Spinal cord (tissue), 9 donors: ENCODE measurements at regions not wholly inside any gene's neighbourhood (a gene's known extent, or its start where the extent isn't known, plus 50 kb on each side); places are given as distances from the start of the nearest gene placed in this dataset.
"Not testable (repeated sequence)": the region's sequence is repeated elsewhere in the genome, so short reads cannot be mapped to it uniquely, and the experiment has no call there.

Experiments used
- DNase-seq, 6 donors: peaks; one replicate each; pipeline versions ENCODE4 v3.0.0 to v3.0.0-alpha.2; 2013 to 2015; ENCODE audit warnings: low spot score in 6 of 6, low read depth in 4 of 6
- H3K27ac ChIP-seq: one replicate; pipeline ENCODE4 v1.5.1; 2013; ENCODE audit warnings: low read depth, low read length, control low read depth
- H3K27me3 ChIP-seq: one replicate; pipeline ENCODE4 v1.6.1; 2013; ENCODE audit warnings: low read length; ENCODE audit not compliant: control insufficient read depth, insufficient read depth
- H3K36me3 ChIP-seq: one replicate; pipeline ENCODE4 v1.6.1; 2013; ENCODE audit warnings: low read length; ENCODE audit not compliant: control insufficient read depth, insufficient read depth
- H3K4me1 ChIP-seq: one replicate; pipeline ENCODE4 v1.6.1; 2013; ENCODE audit warnings: low read length; ENCODE audit not compliant: control insufficient read depth, insufficient read depth
- H3K4me3 ChIP-seq: one replicate; pipeline ENCODE4 v1.5.1; 2013; ENCODE audit warnings: low read depth, low read length, control low read depth
- H3K9me3 ChIP-seq: one replicate; pipeline ENCODE4 v1.6.1; 2013; ENCODE audit warnings: low read length; ENCODE audit not compliant: control insufficient read depth, insufficient read depth
- WGBS: methylation state at CpG from one replicate; pipeline ENCODE4 v1.1.5; 2013; ENCODE audit warnings: missing lambda C conversion rate; ENCODE audit not compliant: insufficient coverage; 5-methylcytosine and 5-hydroxymethylcytosine counted together
- donor health status: healthy.

GRCh38 chr18:6520901-6521300 is 106.2 kb upstream of the L3MBTL4 start:
- H3K27ac ChIP-seq: no peak overlapping the region
- no peak for DNase-seq
- no peaks in the 10 kb centered on the region for H3K9me3 ChIP-seq
- H3K27me3 ChIP-seq: no peaks in the 10 kb centered on the region
- H3K4me3 ChIP-seq: no peak overlapping the region
- no peaks in the 10 kb centered on the region for H3K36me3 ChIP-seq
- no peaks in the 10 kb centered on the region for H3K4me1 ChIP-seq

DNA sequence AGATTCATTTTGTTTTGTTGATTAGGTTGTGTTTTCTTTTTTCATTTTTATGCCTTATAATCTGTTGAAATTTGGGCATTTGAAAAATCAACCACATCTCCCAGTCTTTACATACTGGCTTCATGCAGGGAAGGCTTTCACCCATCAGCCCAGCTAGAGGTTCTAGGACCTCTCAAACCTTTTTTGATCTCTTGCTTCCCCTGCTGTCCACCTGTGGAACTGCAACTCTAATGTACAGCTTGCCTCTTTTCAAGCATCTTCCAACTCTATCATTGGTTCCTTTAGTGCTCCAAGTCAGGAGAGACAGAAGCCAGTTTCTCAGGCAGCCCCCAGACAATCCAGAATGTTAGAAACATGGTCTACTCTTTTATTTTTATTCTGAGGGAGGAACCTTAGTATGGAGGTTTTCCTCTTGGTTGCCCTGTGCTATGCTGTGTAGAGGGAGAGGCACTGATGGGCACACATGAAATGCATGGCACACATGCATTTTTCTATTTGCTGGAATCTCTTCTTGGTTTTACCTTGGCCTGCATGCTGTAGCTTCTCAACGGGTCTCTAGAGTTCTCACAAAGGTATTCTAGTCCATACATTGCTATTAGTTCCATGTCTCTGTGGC is 107.2 kb upstream of the L3MBTL4 start:
- WGBS: no CpG with 5 or more reads among the region's 1 CpG
- H3K4me1 ChIP-seq: no peaks in the 10 kb centered on the region
- DNase-seq: no peak

GRCh38 chr18:6525604-6526003 is 110.9 kb upstream of the L3MBTL4 start:
- Histone ChIP-seq H3K27me3 (no peaks in the 10 kb centered on the region), H3K4me3 (no peak overlapping the region), H3K27ac (no peak overlapping the region), H3K4me1 (no peaks in the 10 kb centered on the region), H3K36me3 (no peaks in the 10 kb centered on the region), H3K9me3 (no peaks in the 10 kb centered on the region)
- 57% methylated on average over 1 of the region's 2 CpGs for WGBS
- DNase-seq: no peak

More for the DNA sequence above, 107.2 kb upstream of the L3MBTL4 start:
- Histone ChIP-seq H3K36me3 (no peaks in the 10 kb centered on the region), H3K9me3 (no peaks in the 10 kb centered on the region), H3K4me3 (no peak overlapping the region), H3K27me3 (no peaks in the 10 kb centered on the region), H3K27ac (no peak overlapping the region)

- DNase-seq: no peak
- no peak overlapping the region for H3K4me3 ChIP-seq
- H3K27me3 ChIP-seq: no peaks in the 10 kb centered on the region
- H3K36me3 ChIP-seq: no peaks in the 10 kb centered on the region
- no peak overlapping the region for H3K27ac ChIP-seq
- 100% methylated on average over 1 of the region's 1 CpG for WGBS
- H3K4me1 ChIP-seq: no peaks in the 10 kb centered on the region
- no peaks in the 10 kb centered on the region for H3K9me3 ChIP-seq
These were observed 122.8 kb upstream of the L3MBTL4 start for GRCh38 chr18:6537475-6537874.

DNA sequence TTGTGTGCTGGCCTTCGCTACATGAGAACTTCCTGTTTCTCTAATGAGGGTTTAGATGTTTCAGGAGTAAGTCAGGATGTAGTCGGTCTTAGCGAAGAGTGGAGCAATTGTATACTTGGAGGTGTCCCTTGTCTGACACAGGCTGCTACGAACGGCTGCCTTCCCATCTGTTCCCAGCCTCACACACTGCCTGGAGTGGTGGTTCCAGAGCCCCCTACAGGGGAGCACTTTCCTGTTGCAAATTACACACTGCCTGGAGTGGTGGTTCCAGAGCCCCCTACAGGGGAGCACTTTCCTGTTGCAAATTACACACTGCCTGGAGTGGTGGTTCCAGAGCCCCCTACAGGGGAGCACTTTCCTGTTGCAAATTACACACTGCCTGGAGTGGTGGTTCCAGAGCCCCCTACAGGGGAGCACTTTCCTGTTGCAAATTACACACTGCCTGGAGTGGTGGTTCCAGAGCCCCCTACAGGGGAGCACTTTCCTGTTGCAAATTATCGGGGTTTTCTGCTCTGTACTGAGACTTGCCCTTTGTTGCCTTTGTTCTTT is 126.5 kb upstream of the L3MBTL4 start:
- not testable (repeated sequence) for H3K4me3 ChIP-seq, H3K27me3 ChIP-seq, H3K27ac ChIP-seq, H3K9me3 ChIP-seq, H3K36me3 ChIP-seq, H3K4me1 ChIP-seq
- peak in 1 of 6 donors; percentile 41 for DNase-seq
- WGBS: 63% methylated on average over 1 of the region's 6 CpGs

DNA sequence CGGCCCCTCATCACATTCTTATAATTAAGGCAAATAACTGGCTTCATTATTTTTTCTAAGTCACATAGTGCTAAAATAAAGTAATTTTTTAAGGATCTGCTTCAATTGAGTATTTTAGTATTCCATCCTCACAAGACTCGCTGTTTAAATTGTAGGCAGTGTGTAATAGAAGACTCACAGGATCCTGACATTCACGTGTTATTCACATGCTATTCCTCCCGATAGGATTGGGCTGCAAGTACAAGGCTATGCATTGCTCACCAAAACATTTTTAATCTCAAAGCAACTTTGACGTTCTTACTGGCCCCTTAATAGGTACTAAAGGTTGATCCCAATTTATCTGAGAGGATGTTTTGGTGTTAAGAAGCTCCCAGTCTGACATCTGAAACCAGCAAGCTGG is 127.6 kb upstream of the L3MBTL4 start:
- Histone ChIP-seq H3K27ac (no peak overlapping the region), H3K9me3 (no peaks in the 10 kb centered on the region), H3K4me3 (no peak overlapping the region), H3K36me3 (no peaks in the 10 kb centered on the region), H3K27me3 (no peaks in the 10 kb centered on the region), H3K4me1 (no peaks in the 10 kb centered on the region)
- WGBS: no CpG with 5 or more reads among the region's 5 CpGs
- DNase-seq: no peak

DNA sequence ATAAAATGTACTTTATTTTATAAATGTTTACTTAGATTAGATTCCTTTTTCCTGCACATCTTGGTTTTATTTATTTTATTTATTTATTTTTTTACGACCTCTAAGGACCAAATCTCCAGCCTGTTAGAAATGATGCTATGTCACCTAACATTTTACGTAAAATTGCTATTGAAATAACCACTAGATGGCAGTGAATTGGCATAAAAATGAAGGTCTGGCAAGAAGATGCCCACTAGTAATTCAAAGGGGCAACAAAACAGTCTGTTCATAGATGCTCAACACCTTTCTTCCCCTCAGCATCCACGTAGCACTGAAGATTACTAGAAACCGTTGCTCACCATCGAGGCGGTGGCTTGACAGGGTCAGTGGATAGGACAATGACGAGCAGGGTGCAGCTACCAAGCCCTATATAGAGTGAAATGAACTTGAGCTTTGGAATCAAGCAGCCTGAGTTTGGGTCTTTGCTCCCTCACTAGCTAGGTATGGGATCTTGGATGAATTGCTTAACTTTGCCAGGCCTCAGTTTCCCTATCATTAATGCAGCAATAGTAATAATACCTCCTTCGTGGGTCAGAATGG is 128.7 kb upstream of the L3MBTL4 start:
- Histone ChIP-seq H3K27me3 (no peaks in the 10 kb centered on the region), H3K9me3 (no peaks in the 10 kb centered on the region), H3K36me3 (no peaks in the 10 kb centered on the region), H3K4me3 (no peak overlapping the region), H3K4me1 (no peaks in the 10 kb centered on the region), H3K27ac (no peak overlapping the region)
- 100% methylated on average over 1 of the region's 8 CpGs for WGBS
- DNase-seq: peak in 5 of 6 donors; percentile 15 to 90 (median 36)

DNA sequence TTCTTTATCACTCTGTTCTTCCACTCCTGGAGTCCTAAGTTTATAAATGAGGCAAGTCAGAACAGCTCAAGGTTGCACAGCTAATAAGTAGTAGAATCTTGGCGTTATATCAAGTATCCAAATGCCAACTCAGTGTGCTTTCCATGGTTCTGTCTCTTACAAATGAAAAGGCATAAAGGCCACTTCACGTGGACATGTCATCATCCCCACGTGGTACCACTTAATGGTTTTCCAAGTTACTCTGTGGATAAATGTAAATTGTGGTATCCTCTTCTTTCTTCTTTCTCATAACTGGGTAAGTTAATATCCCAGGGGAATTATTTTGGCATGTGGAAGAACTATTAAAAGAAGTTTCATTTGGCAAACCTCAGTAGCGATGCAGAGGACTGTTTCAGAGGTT is 131.5 kb upstream of the L3MBTL4 start:
- no peak overlapping the region for H3K27ac ChIP-seq
- H3K9me3 ChIP-seq: no peaks in the 10 kb centered on the region
- no peaks in the 10 kb centered on the region for H3K36me3 ChIP-seq
- no CpG with 5 or more reads among the region's 4 CpGs for WGBS
- H3K4me1 ChIP-seq: no peaks in the 10 kb centered on the region
- H3K4me3 ChIP-seq: no peak overlapping the region
- no peak for DNase-seq
- no peaks in the 10 kb centered on the region for H3K27me3 ChIP-seq

DNA sequence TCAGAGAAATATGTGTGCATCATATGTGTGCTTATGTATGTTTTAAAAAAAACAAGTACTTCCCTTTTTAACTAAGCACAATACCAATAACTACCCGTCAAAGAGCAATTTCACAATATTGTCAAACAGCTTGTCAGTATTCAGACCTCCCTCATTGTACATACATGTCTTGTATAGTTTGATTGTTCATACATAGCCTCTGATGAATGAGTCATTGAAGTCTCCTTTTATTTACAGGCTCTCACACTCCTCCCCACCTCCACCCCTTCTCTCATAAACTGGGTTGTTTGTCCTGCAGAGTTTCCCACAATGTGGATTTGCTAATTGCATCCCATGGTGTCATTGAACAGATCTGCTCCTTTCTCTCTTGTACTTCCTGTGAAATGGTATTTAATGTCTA is 132.8 kb upstream of the L3MBTL4 start:
- no CpG with 5 or more reads among the region's 1 CpG for WGBS
- Histone ChIP-seq H3K36me3 (no peaks in the 10 kb centered on the region), H3K4me3 (no peak overlapping the region), H3K27ac (no peak overlapping the region), H3K27me3 (no peaks in the 10 kb centered on the region), H3K4me1 (no peaks in the 10 kb centered on the region), H3K9me3 (no peaks in the 10 kb centered on the region)
- DNase-seq: no peak

DNA sequence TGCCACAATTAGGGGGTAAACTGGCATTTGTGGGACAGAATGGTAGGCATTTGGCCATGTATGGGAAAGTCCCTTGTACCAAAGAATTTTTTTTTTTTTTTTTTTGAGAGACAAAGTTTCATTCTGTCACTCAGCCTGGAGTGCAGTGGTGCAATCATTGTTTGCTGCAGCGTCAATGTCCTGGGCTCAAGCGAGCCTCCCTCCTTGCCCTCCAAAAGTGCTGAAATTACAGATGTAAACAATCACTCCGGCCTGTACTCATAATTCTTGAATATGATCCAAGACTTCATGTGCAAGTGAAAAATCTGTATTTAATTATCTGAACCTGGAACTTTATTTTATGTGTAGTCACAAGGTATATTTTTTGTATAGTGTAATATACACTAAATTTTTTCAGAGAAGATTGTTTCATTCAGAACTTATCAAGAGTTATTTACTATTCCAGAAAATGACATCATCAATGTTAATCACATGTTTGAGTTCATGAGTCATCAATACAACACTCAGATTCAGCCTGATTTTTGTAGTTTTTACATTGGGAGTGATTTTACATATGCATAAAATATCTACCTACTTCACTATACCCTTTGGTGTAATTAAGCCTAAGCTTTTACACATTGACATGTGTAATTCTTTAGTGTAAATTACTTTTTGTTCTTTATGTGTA is 138.7 kb upstream of the L3MBTL4 start:
- Histone ChIP-seq H3K4me1 (peaks cover 6% of the 10 kb centered on the region), H3K9me3 (no peaks in the 10 kb centered on the region), H3K36me3 (no peaks in the 10 kb centered on the region), H3K27ac (no peak overlapping the region), H3K27me3 (no peaks in the 10 kb centered on the region), H3K4me3 (no peak overlapping the region)
- DNase-seq: no peak
- WGBS: 42% methylated on average over 2 of the region's 3 CpGs
